GM12878 (cell line): ENCODE measurements at regions not wholly inside any gene's neighbourhood (a gene's known extent, or its start where the extent isn't known, plus 50 kb on each side); places are given as distances from the start of the nearest gene placed in this dataset.

Source experiments
- ATAC-seq: fragments of 200-7000 bp; cut with Tn5 transposase; 3 replicates; pipeline ENCODE4 v1.9.1; 2020; ENCODE audit warnings: mild to moderate bottlenecking, moderate library complexity
- BruUV-seq: library from RNA; stranded (reverse); fragments of 400-500 nt; replicated peaks from 2 replicates; lab custom pipeline; 2021; lab: Mats Ljungman, UMichigan
- CTCF ChIA-PET: fragments of 300-600 bp; sonication (Branson Sonifier 250); formaldehyde crosslinking; extraction: SDS; loops from one replicate; lab custom pipeline; 2021; ENCODE audit warnings: inconsistent platforms; lab: Yijun Ruan, JAX
- POLR2A ChIA-PET: fragments of 350-600 bp; formaldehyde crosslinking; extraction: SDS; loops from one replicate; lab custom pipeline; 2021; ENCODE audit warnings: inconsistent platforms; lab: Charles Lee
- RAD21 ChIA-PET: fragments of 300-600 bp; sonication (Branson Sonifier 250); formaldehyde crosslinking; loops from one replicate; lab custom pipeline; 2023; ENCODE audit warnings: antibody characterized with exemption; ENCODE audit not compliant: unreplicated experiment; lab: Charles Lee
- SMC1A ChIA-PET: fragments of 300-600 bp; sonication (Branson Sonifier 250); formaldehyde crosslinking; loops from one replicate; lab custom pipeline; 2023; ENCODE audit not compliant: unreplicated experiment, uncharacterized antibody; lab: Charles Lee
- DNase-seq: peaks from one replicate; pipeline ENCODE4 v3.0.0-alpha.2; 2011; ENCODE audit warnings: low read depth, low spot score
- FAIRE-seq: peaks from 3 replicates; lab custom pipeline; 2011; peaks lifted over from hg19 to GRCh38; lab: Jason Lieb, UNC
- H2AFZ ChIP-seq: 2 replicates; pipeline ENCODE4 v1.6.0; 2011; ENCODE audit warnings: low read depth, low read length, control low read depth; ENCODE audit not compliant: control insufficient read depth
- H3K27ac ChIP-seq: 2 replicates; pipeline ENCODE4 v1.5.1; 2011; ENCODE audit warnings: control low read depth; ENCODE audit not compliant: control insufficient read depth, insufficient read depth
- H3K27me3 ChIP-seq, 2 experiments: replicated peaks in 1 of 2; 2 replicates each; pipeline versions ENCODE4 v1.6.0 to v1.6.1; 2011; ENCODE audit warnings: low read length in 1 of 2; ENCODE audit not compliant: control insufficient read depth in 2 of 2, insufficient read depth in 2 of 2
- H3K36me3 ChIP-seq, 2 experiments: 2 replicates each; pipeline ENCODE4 v1.5.1; 2011; ENCODE audit warnings: low read length in 1 of 2; ENCODE audit not compliant: control insufficient read depth in 2 of 2, insufficient read depth in 2 of 2
- H3K4me1 ChIP-seq: 2 replicates; pipeline ENCODE4 v1.6.1; 2011; ENCODE audit warnings: mild to moderate bottlenecking, low read length, moderate library complexity, mixed read lengths; ENCODE audit not compliant: control insufficient read depth, insufficient read depth
- H3K4me2 ChIP-seq: 2 replicates; pipeline ENCODE4 v1.6.0; 2011; ENCODE audit warnings: control low read depth; ENCODE audit not compliant: control insufficient read depth, insufficient read depth
- H3K4me3 ChIP-seq: fragments of 200-600 bp; sonication (generic); 2 replicates; pipeline ENCODE4 v1.5.1; 2016
- H3K79me2 ChIP-seq: 2 replicates; pipeline ENCODE4 v1.6.0; 2011; ENCODE audit warnings: low read length; ENCODE audit not compliant: control insufficient read depth, insufficient read depth
- H3K9ac ChIP-seq: 2 replicates; pipeline ENCODE4 v1.8.0; 2011; ENCODE audit warnings: low read length, control low read depth, mixed read lengths; ENCODE audit not compliant: control insufficient read depth, insufficient read depth
- H3K9me3 ChIP-seq: replicated peaks from 3 replicates; pipeline ENCODE4 v1.5.1; 2011; ENCODE audit warnings: mild to moderate bottlenecking, low read length; ENCODE audit not compliant: control insufficient read depth, insufficient read depth
- H4K20me1 ChIP-seq: 2 replicates; pipeline ENCODE4 v1.6.0; 2011; ENCODE audit not compliant: control insufficient read depth, insufficient read depth
- BCL3 ChIP-seq: IDR thresholded peaks from 2 replicates; pipeline ENCODE4 v1.6.1; 2011; ENCODE audit warnings: borderline replicate concordance, low read depth, mild to moderate bottlenecking, moderate library complexity, low read length; ENCODE audit not compliant: insufficient read depth, poor library complexity, severe bottlenecking
- BRCA1 ChIP-seq: IDR thresholded peaks from 2 replicates; pipeline ENCODE4 v1.6.1; 2011; ENCODE audit warnings: low read depth, low read length, improper control_type of control experiment
- CBFB ChIP-seq: IDR thresholded peaks from 2 replicates; pipeline ENCODE4 v1.6.1; 2016; ENCODE audit warnings: antibody characterized with exemption, low read depth
- CUX1 ChIP-seq: IDR thresholded peaks from 2 replicates; pipeline ENCODE4 v1.6.1; 2012; ENCODE audit warnings: improper control_type of control experiment, low read depth, low read length; ENCODE audit not compliant: insufficient replicate concordance
- EGR1 ChIP-seq, 2 experiments: IDR thresholded peaks; 1 replicate in 1 of 2; 2 replicates in 1 of 2; pipeline ENCODE4 v1.6.1; 2011 to 2012; ENCODE audit warnings: low read depth in 2 of 2, low read length in 2 of 2, borderline replicate concordance in 1 of 2, mild to moderate bottlenecking in 1 of 2, moderate library complexity in 1 of 2
- ELK1 ChIP-seq: IDR thresholded peaks from 2 replicates; pipeline ENCODE4 v1.6.1; 2012; ENCODE audit warnings: low read depth, low read length, improper control_type of control experiment
- HCFC1 ChIP-seq: fragments of 150-350 bp; IDR thresholded peaks from 2 replicates; pipeline ENCODE4 v1.6.1; 2014; ENCODE audit warnings: low read length
- KDM1A ChIP-seq: fragments of 200-600 bp; sonication (generic); IDR thresholded peaks from 2 replicates; pipeline ENCODE4 v1.6.1; 2016; ENCODE audit warnings: borderline replicate concordance
- NKRF ChIP-seq: fragments of 450-650 bp; conservative IDR thresholded peaks from 2 replicates; pipeline ENCODE4 v1.6.1; 2017; ENCODE audit warnings: mild to moderate bottlenecking, moderate library complexity
- PAX8 ChIP-seq: fragments of 450-650 bp; IDR thresholded peaks from 2 replicates; pipeline ENCODE4 v1.6.1; 2017; ENCODE audit warnings: mild to moderate bottlenecking, moderate library complexity
- TARDBP ChIP-seq: IDR thresholded peaks from 2 replicates; pipeline ENCODE4 v1.6.1; 2016; ENCODE audit warnings: borderline replicate concordance
- ZNF384 ChIP-seq: IDR thresholded peaks from 2 replicates; pipeline ENCODE4 v1.6.1; 2012; ENCODE audit warnings: low read depth, mild to moderate bottlenecking, low read length, improper control_type of control experiment, borderline replicate concordance
- WGBS: methylation state at CpG from one replicate; pipeline ENCODE4 v1.1.6; 2016; ENCODE audit warnings: low lambda C conversion rate; ENCODE audit not compliant: insufficient replicate concordance, insufficient coverage; ENCODE audit errors: missing lambda C conversion rate; 5-methylcytosine and 5-hydroxymethylcytosine counted together
- in situ Hi-C: fragments of 300-500 bp; cut with MboI; formaldehyde crosslinking; loops from 9 replicates; pipeline ENCODE4 v1.14.3; 2018; ENCODE audit warnings: mixed read lengths
- intact Hi-C: fragments of 100-400 bp; cut with micrococcal nuclease; formaldehyde crosslinking; loops from one replicate; pipeline ENCODE4 v1.14.2; 2022; ENCODE audit not compliant: unreplicated experiment

- TF ChIP-seq NKRF (no peak), CBFB (no peak), BCL3 (no peak)
Observed at GRCh38 chr16:51057969-51058337, 93.1 kb downstream of the SALL1 start (continued).

GRCh38 chr16:51057102-51057793, 93.8 kb downstream of the SALL1 start:
- H3K79me2 ChIP-seq = no peaks in the 10 kb centered on the region
- in situ Hi-C loops = no loop called here
- no peaks in the 10 kb centered on the region for H3K27me3 ChIP-seq
- BruUV-seq = no TSS peak
- H3K27ac ChIP-seq = no peak overlapping the region
- H3K9me3 ChIP-seq = no peaks in the 10 kb centered on the region
- 9% methylated on average over 8 of the region's 8 CpGs for WGBS
- H3K9ac ChIP-seq = no peak overlapping the region
- intact Hi-C loops = no loop called here
- H3K4me1 ChIP-seq = no peaks in the 10 kb centered on the region
- SMC1A ChIA-PET = no interaction called here
- no peak overlapping the region for H3K4me2 ChIP-seq
- no peak for FAIRE-seq
- DNase-seq = no peak
- no peaks in the 10 kb centered on the region for H3K36me3 ChIP-seq
- no peaks in the 10 kb centered on the region for H4K20me1 ChIP-seq
- H2AFZ ChIP-seq = no peak overlapping the region
- RAD21 ChIA-PET = no interaction called here
- ATAC-seq = no peak
- CTCF ChIA-PET = interaction anchor here (0.6 kb wide), 1 partner anchor 1199 kb away, joined by 3 read pairs; no protein-coding TSS in a partner anchor
- POLR2A ChIA-PET = no interaction called here
- no peak overlapping the region for H3K4me3 ChIP-seq
- TF ChIP-seq ZNF384 (no peak), KDM1A (no peak), EGR1 (IDR thresholded peaks at IDR 0.05; ENCODE audit: borderline replicate concordance in 1 of 2, low read depth in 2 of 2, low read length in 2 of 2) (no peak), BRCA1 (no peak), CUX1 (no peak), ELK1 (no peak), PAX8 (no peak), TARDBP (no peak), HCFC1 (no peak)
